WTC11 (cell line): ENCODE measurements at regions not wholly inside any gene's neighbourhood (a gene's known extent, or its start where the extent isn't known, plus 50 kb on each side); places are given as distances from the start of the nearest gene placed in this dataset.

Experiments used
- ATF1 ChIP-seq: sonication (generic); formaldehyde crosslinking; IDR thresholded peaks from 2 replicates; pipeline ENCODE4 v1.8.1; 2023; ENCODE audit warnings: mild to moderate bottlenecking, moderate library complexity, missing genetic modification reagents
- ATF3 ChIP-seq: sonication (generic); formaldehyde crosslinking; conservative IDR thresholded peaks from 2 replicates; pipeline ENCODE4 v1.8.1; 2022; ENCODE audit warnings: mild to moderate bottlenecking, missing genetic modification reagents
- CTCF ChIP-seq: fragments of 200-600 bp; IDR thresholded peaks from 2 replicates; pipeline ENCODE4 v1.8.0; 2022; ENCODE audit warnings: antibody characterized with exemption
- E2F1 ChIP-seq: sonication (generic); formaldehyde crosslinking; IDR thresholded peaks from 2 replicates; pipeline ENCODE4 v1.8.0; 2022; ENCODE audit warnings: mild to moderate bottlenecking, missing genetic modification reagents
- NFYB ChIP-seq: sonication (generic); formaldehyde crosslinking; conservative IDR thresholded peaks from 2 replicates; pipeline ENCODE4 v1.8.0; 2022; ENCODE audit warnings: low read depth, missing genetic modification reagents
- SP1 ChIP-seq: sonication (generic); formaldehyde crosslinking; conservative IDR thresholded peaks from 2 replicates; pipeline ENCODE4 v1.8.1; 2022; ENCODE audit warnings: missing genetic modification reagents
- TEAD4 ChIP-seq: sonication (generic); formaldehyde crosslinking; IDR thresholded peaks from 2 replicates; pipeline ENCODE4 v1.8.0; 2022; ENCODE audit warnings: mild to moderate bottlenecking, missing genetic modification reagents
- TP53 ChIP-seq: sonication (generic); formaldehyde crosslinking; IDR thresholded peaks from 2 replicates; pipeline ENCODE4 v1.8.1; 2023; ENCODE audit warnings: mild to moderate bottlenecking, missing genetic modification reagents

GRCh38 chr3:120841264-120841663, 66.7 kb upstream of the STXBP5L start:
- TF ChIP-seq TEAD4 (CRISPR knock-in tag) (no peak), ATF3 (CRISPR knock-in tag) (no peak), ATF1 (no peak), CTCF (no peak), E2F1 (no peak), TP53 (CRISPR knock-in tag) (no peak), NFYB (no peak), SP1 (CRISPR knock-in tag) (no peak)
